ENCODE measurements at regions not wholly inside any gene's neighbourhood (a gene's known extent, or its start where the extent isn't known, plus 50 kb on each side); places are given as distances from the start of the nearest gene placed in this dataset.

DNA sequence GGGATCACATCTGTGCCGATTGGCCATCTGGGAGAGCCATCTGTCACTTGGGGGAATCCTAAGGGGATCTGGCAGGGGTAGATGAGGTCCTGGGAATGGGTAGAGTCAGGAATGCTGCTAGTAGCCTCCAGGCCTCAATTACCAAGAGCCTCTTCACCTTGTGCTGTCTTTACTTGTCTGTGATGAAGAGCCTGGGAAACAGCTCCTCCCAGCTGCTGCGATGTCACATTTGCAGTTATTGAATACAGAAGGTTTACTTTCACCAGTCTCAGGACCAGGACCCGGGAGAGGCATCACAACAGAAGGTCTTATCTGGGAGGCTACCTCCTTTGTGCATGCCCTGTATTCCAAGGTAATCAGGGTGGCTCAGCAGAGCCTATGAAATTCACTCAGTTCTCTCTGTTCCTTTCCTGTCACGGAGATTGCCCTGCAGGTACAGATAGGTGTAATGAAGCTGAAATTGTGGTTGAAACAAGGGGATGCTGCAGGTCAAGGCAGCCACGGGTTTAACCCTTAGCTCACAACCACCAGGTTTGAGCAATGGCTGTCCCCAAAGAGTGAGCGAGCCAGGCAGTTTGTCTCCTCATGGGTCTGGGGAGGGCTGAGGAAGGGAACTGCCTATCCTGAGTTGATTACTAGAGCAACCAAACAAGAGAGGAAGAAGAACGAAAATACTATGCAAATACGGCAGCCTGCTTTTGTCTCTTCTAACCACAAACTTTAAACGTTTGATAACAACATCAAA is 298.9 kb upstream of the RORA start:
- Histone ChIP-seq H3K36me3 (ENCODE audit: control insufficient read depth in 3 of 3, insufficient read depth in 3 of 3, low read length in 3 of 3) (no peaks in the 10 kb centered on the region), H3K27ac (ENCODE audit: low read depth, low read length) (no peak overlapping the region), H3K4me1 (ENCODE audit: control insufficient read depth in 3 of 3, insufficient read depth in 3 of 3, low read length in 3 of 3) (no peaks in the 10 kb centered on the region), H3K4me3 (ENCODE audit: low read length in 3 of 3) (no peak overlapping the region), H3K9me3 (ENCODE audit: control insufficient read depth in 3 of 3, low read length in 3 of 3) (no peaks in the 10 kb centered on the region), H3K27me3 (ENCODE audit: control insufficient read depth in 3 of 3, insufficient read depth in 3 of 3, low read length in 3 of 3) (peaks cover 0 to 4% (median 0%) of the 10 kb centered on the region in 3 donors), H3K9ac (ENCODE audit: low read depth in 1 of 3, low read length in 3 of 3) (no peak overlapping the region)

DNA sequence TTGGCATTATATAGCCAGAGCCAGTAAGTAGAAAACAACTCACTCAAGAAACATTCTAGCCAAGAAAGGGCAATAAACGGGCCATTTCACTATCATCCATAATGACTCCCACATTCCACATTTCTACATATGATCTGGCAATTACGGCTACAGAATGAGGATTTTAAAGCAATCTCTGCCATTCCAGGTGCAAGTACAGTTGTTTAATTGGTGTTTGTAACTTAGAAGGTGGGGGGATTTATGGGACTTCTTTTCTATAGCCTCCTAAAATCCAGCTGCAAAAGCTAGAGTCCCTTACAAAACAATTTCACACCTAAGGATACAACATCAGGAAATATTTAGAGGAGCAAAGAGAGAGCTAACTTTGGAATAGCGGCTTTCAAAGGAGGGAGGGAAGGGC is 295.4 kb upstream of the RORA start:
- Histone ChIP-seq H3K27ac (ENCODE audit: low read depth, low read length) (no peak overlapping the region), H3K4me1 (ENCODE audit: control insufficient read depth in 3 of 3, insufficient read depth in 3 of 3, low read length in 3 of 3) (no peaks in the 10 kb centered on the region), H3K9ac (ENCODE audit: low read depth in 1 of 3, low read length in 3 of 3) (no peak overlapping the region), H3K27me3 (ENCODE audit: control insufficient read depth in 3 of 3, insufficient read depth in 3 of 3, low read length in 3 of 3) (peaks cover 0 to 4% (median 0%) of the 10 kb centered on the region in 3 donors), H3K36me3 (ENCODE audit: control insufficient read depth in 3 of 3, insufficient read depth in 3 of 3, low read length in 3 of 3) (no peaks in the 10 kb centered on the region), H3K9me3 (ENCODE audit: control insufficient read depth in 3 of 3, low read length in 3 of 3) (no peaks in the 10 kb centered on the region), H3K4me3 (ENCODE audit: low read length in 3 of 3) (no peak overlapping the region)

DNA sequence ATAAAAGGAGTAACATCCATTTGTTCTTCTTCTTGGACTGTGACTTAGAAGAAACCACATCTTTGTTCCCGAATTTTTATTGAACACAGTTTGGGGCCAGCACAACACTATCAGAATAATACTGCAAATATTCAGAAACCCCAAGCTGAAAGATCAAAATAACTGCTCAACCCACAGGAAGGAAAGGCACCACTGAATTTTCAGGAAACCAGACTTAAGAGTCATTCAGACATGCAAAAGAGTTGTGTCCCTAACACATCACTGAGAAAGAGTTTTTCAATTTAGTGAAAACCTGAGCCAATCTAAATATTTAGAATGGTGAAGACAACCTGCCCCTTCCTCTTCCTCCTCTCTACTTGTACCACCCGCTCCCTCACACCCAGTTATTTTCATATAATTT is 295.0 kb upstream of the RORA start:
- Histone ChIP-seq H3K4me3 (ENCODE audit: low read length in 3 of 3) (no peak overlapping the region), H3K9ac (ENCODE audit: low read depth in 1 of 3, low read length in 3 of 3) (no peak overlapping the region), H3K27me3 (ENCODE audit: control insufficient read depth in 3 of 3, insufficient read depth in 3 of 3, low read length in 3 of 3) (peaks cover 0 to 4% (median 0%) of the 10 kb centered on the region in 3 donors), H3K27ac (ENCODE audit: low read depth, low read length) (no peak overlapping the region), H3K36me3 (ENCODE audit: control insufficient read depth in 3 of 3, insufficient read depth in 3 of 3, low read length in 3 of 3) (no peaks in the 10 kb centered on the region), H3K4me1 (ENCODE audit: control insufficient read depth in 3 of 3, insufficient read depth in 3 of 3, low read length in 3 of 3) (no peaks in the 10 kb centered on the region), H3K9me3 (ENCODE audit: control insufficient read depth in 3 of 3, low read length in 3 of 3) (no peaks in the 10 kb centered on the region)

DNA sequence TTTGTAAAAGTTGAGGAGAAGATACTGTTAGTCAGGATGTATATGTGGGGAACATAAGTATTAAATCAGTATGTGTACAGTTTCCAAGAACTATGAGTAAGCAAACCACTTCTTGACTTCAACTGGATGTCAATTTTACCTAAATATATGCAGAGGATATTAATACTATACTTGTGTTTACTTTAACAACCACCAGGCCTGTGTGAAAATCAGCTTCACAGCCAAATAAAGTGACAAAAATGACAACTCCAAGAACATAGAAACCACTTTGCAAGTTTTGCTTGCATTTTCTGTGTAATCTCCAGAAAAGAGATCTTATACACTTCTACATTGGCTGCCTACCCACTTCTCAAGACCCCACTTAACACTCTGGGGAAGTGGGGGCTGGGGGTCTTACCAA is 293.3 kb upstream of the RORA start:
- H3K27me3 ChIP-seq (ENCODE audit: control insufficient read depth in 3 of 3, insufficient read depth in 3 of 3, low read length in 3 of 3): peaks cover 0 to 4% (median 0%) of the 10 kb centered on the region in 3 donors
- no peaks in the 10 kb centered on the region for H3K36me3 ChIP-seq (ENCODE audit: control insufficient read depth in 3 of 3, insufficient read depth in 3 of 3, low read length in 3 of 3)
- no peak overlapping the region for H3K4me3 ChIP-seq (ENCODE audit: low read length in 3 of 3)
- H3K4me1 ChIP-seq (ENCODE audit: control insufficient read depth in 3 of 3, insufficient read depth in 3 of 3, low read length in 3 of 3): no peaks in the 10 kb centered on the region
- no peaks in the 10 kb centered on the region for H3K9me3 ChIP-seq (ENCODE audit: control insufficient read depth in 3 of 3, low read length in 3 of 3)
- H3K9ac ChIP-seq (ENCODE audit: low read depth in 1 of 3, low read length in 3 of 3): no peak overlapping the region
- no peak overlapping the region for H3K27ac ChIP-seq (ENCODE audit: low read depth, low read length)

DNA sequence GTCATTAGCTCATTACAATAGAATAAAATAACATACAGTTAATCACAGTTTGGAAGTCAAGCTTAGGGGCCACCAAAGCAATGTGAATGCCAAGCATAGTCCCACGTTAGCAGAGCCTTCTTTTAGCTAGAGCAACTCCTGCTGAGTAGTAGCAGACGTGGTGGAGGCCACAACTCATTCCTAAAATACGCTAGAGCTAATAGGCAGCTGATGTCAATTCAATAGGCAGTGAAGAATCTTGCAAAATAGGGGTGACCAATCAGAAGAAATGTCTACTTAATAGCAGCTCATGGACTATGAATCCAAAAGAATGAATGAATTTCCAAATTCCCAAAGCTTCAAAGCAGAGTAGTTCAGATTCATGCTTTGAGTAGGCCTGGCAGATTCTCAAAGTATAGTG is 292.9 kb upstream of the RORA start:
- H3K9me3 ChIP-seq (ENCODE audit: control insufficient read depth in 3 of 3, low read length in 3 of 3): no peaks in the 10 kb centered on the region
- H3K4me1 ChIP-seq (ENCODE audit: control insufficient read depth in 3 of 3, insufficient read depth in 3 of 3, low read length in 3 of 3): no peaks in the 10 kb centered on the region
- no peak overlapping the region for H3K9ac ChIP-seq (ENCODE audit: low read depth in 1 of 3, low read length in 3 of 3)
- no peak overlapping the region for H3K4me3 ChIP-seq (ENCODE audit: low read length in 3 of 3)
- no peak overlapping the region for H3K27ac ChIP-seq (ENCODE audit: low read depth, low read length)
- peaks cover 0 to 2% (median 0%) of the 10 kb centered on the region in 3 donors for H3K27me3 ChIP-seq (ENCODE audit: control insufficient read depth in 3 of 3, insufficient read depth in 3 of 3, low read length in 3 of 3)
- no peaks in the 10 kb centered on the region for H3K36me3 ChIP-seq (ENCODE audit: control insufficient read depth in 3 of 3, insufficient read depth in 3 of 3, low read length in 3 of 3)

DNA sequence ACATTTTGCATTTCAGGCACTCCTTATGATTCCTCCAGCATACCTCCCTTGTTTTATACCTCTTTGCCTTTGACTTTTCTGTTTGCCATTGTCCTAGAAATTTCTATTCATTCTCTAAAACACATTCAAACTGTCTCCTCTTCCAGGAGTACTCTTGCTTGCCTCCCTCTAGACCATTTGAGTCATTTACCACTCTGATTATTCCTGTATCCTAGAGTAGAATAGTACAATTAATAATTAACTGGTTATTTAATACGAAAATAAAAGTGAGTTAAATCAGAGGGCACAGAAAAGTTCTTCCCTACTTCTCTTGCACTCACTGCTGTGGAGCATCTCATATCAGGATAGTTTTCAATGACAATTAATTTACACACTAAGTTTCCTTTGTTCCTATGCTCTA is 290.2 kb upstream of the RORA start:
- H3K9ac ChIP-seq (ENCODE audit: low read depth in 1 of 3, low read length in 3 of 3): no peak overlapping the region
- H3K27ac ChIP-seq (ENCODE audit: low read depth, low read length): no peak overlapping the region
- H3K9me3 ChIP-seq (ENCODE audit: control insufficient read depth in 3 of 3, low read length in 3 of 3): no peaks in the 10 kb centered on the region
- H3K4me3 ChIP-seq (ENCODE audit: low read length in 3 of 3): no peak overlapping the region
- no peaks in the 10 kb centered on the region for H3K4me1 ChIP-seq (ENCODE audit: control insufficient read depth in 3 of 3, insufficient read depth in 3 of 3, low read length in 3 of 3)
- H3K36me3 ChIP-seq (ENCODE audit: control insufficient read depth in 3 of 3, insufficient read depth in 3 of 3, low read length in 3 of 3): no peaks in the 10 kb centered on the region
- H3K27me3 ChIP-seq (ENCODE audit: control insufficient read depth in 3 of 3, insufficient read depth in 3 of 3, low read length in 3 of 3): no peaks in the 10 kb centered on the region

DNA sequence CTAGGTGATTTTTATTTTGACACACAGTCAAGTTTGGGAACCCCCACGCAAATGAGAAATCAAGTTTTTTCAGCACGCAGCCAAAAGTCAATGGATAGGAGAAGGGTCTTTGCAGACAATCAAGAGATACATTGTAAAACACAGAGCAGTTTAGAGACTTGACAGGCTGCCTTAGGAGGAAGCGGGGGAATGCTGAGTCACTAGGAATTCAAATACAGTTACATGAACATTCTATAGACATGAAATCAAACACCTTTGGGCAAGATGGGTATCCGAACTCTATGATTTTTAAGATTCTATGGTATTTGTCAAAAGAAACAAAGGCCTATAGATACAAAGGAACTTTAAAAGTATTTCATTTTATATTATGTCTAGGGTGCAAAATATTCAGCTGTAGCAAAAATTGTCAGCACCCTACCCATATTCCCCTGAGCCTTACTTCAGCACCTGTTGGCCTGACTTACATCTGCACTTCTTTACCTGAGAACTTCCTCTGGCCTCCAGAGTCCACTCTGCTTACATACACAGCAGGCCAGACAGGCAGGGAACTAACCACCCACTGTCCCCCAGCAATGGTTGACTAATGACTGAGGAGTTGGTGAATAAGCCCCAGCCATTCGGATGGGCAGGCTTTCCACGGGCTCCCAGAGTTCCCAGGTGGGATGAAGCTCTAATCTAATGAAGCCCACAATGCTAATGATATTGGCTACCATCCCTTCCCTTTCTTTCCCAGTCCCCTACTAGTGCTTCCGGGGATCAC is 289.3 kb upstream of the RORA start:
- no peaks in the 10 kb centered on the region for H3K36me3 ChIP-seq (ENCODE audit: control insufficient read depth in 3 of 3, insufficient read depth in 3 of 3, low read length in 3 of 3)

DNA sequence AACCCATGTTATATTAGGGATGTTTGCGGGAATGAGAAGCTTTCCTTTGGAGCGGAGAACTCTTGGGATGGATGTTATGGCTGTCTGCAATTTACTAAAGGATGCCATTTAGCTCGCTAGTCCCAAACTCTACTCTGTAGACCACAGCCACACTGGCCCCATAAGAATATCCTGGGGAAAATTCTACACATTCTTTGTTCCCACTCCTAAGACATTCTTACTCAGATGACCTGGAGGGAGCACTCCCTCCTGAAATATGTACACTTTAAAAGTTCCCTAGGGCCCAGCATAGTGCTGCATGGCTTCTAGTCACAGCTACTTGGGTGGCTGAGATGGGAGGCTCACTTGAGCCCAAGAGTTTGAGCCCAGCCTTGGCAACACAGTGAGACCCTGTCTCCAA is 288.7 kb upstream of the RORA start:
- Histone ChIP-seq H3K27me3 (ENCODE audit: control insufficient read depth in 3 of 3, insufficient read depth in 3 of 3, low read length in 3 of 3) (no peaks in the 10 kb centered on the region), H3K9ac (ENCODE audit: low read depth in 1 of 3, low read length in 3 of 3) (no peak overlapping the region), H3K27ac (ENCODE audit: low read depth, low read length) (no peak overlapping the region), H3K4me1 (ENCODE audit: control insufficient read depth in 3 of 3, insufficient read depth in 3 of 3, low read length in 3 of 3) (no peaks in the 10 kb centered on the region), H3K9me3 (ENCODE audit: control insufficient read depth in 3 of 3, low read length in 3 of 3) (no peaks in the 10 kb centered on the region), H3K4me3 (ENCODE audit: low read length in 3 of 3) (no peak overlapping the region), H3K36me3 (ENCODE audit: control insufficient read depth in 3 of 3, insufficient read depth in 3 of 3, low read length in 3 of 3) (no peaks in the 10 kb centered on the region)

More for the DNA sequence above, 289.3 kb upstream of the RORA start:
- Histone ChIP-seq H3K9me3 (ENCODE audit: control insufficient read depth in 3 of 3, low read length in 3 of 3) (no peaks in the 10 kb centered on the region), H3K27ac (ENCODE audit: low read depth, low read length) (no peak overlapping the region), H3K27me3 (ENCODE audit: control insufficient read depth in 3 of 3, insufficient read depth in 3 of 3, low read length in 3 of 3) (no peaks in the 10 kb centered on the region), H3K9ac (ENCODE audit: low read depth in 1 of 3, low read length in 3 of 3) (no peak overlapping the region), H3K4me3 (ENCODE audit: low read length in 3 of 3) (no peak overlapping the region), H3K4me1 (ENCODE audit: control insufficient read depth in 3 of 3, insufficient read depth in 3 of 3, low read length in 3 of 3) (no peaks in the 10 kb centered on the region)

DNA sequence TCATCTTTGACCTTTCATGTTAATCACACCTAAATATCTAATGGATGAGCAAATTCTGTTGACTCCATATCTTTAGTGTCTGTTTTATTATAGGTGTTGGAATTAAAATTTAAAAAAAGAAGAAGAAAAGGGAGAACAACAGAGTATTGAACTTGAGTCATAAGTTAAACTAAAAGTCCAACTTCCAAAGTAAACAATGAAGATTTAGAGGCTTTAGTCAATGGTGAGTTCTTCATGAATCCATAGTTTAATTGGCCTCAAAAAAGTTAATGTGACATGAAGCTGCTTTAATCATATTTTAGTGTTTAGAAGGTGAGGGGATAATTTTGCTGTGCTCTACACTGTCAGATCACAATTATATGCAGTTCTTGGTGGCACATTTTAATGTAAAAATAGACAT is 288.2 kb upstream of the RORA start:
- H3K27me3 ChIP-seq (ENCODE audit: control insufficient read depth in 3 of 3, insufficient read depth in 3 of 3, low read length in 3 of 3): no peaks in the 10 kb centered on the region
- no peak overlapping the region for H3K27ac ChIP-seq (ENCODE audit: low read depth, low read length)
- H3K36me3 ChIP-seq (ENCODE audit: control insufficient read depth in 3 of 3, insufficient read depth in 3 of 3, low read length in 3 of 3): no peaks in the 10 kb centered on the region
- no peak overlapping the region for H3K4me3 ChIP-seq (ENCODE audit: low read length in 3 of 3)
- no peaks in the 10 kb centered on the region for H3K4me1 ChIP-seq (ENCODE audit: control insufficient read depth in 3 of 3, insufficient read depth in 3 of 3, low read length in 3 of 3)
- no peak overlapping the region for H3K9ac ChIP-seq (ENCODE audit: low read depth in 1 of 3, low read length in 3 of 3)
- no peaks in the 10 kb centered on the region for H3K9me3 ChIP-seq (ENCODE audit: control insufficient read depth in 3 of 3, low read length in 3 of 3)

DNA sequence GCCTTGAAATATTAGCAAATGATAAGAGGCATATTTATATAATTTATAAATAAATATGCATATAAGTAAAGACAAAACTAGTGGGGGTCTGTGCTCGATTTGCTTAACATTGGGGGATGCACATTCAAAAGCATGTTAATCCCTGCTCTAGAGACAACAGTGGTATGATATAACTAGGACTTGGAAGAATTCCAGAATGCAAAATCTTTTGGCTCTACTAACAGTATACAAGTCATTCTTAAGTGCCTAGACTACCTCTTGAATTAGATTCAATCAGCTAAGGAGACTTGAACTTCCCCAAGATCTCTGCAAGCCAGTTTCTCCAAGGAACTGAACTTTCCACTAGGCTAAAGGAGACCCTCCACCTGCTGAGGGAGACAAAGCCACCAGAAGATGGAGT is 282.7 kb upstream of the RORA start:
- no peaks in the 10 kb centered on the region for H3K9me3 ChIP-seq (ENCODE audit: control insufficient read depth in 3 of 3, low read length in 3 of 3)
- no peak overlapping the region for H3K9ac ChIP-seq (ENCODE audit: low read depth in 1 of 3, low read length in 3 of 3)
- no peak overlapping the region for H3K27ac ChIP-seq (ENCODE audit: low read depth, low read length)
- H3K27me3 ChIP-seq (ENCODE audit: control insufficient read depth in 3 of 3, insufficient read depth in 3 of 3, low read length in 3 of 3): no peaks in the 10 kb centered on the region
- H3K4me1 ChIP-seq (ENCODE audit: control insufficient read depth in 3 of 3, insufficient read depth in 3 of 3, low read length in 3 of 3): no peaks in the 10 kb centered on the region
- H3K4me3 ChIP-seq (ENCODE audit: low read length in 3 of 3): no peak overlapping the region
- H3K36me3 ChIP-seq (ENCODE audit: control insufficient read depth in 3 of 3, insufficient read depth in 3 of 3, low read length in 3 of 3): no peaks in the 10 kb centered on the region
